ENCODE measurements at regions not wholly inside any gene's neighbourhood (a gene's known extent, or its start where the extent isn't known, plus 50 kb on each side); places are given as distances from the start of the nearest gene placed in this dataset.

DNA sequence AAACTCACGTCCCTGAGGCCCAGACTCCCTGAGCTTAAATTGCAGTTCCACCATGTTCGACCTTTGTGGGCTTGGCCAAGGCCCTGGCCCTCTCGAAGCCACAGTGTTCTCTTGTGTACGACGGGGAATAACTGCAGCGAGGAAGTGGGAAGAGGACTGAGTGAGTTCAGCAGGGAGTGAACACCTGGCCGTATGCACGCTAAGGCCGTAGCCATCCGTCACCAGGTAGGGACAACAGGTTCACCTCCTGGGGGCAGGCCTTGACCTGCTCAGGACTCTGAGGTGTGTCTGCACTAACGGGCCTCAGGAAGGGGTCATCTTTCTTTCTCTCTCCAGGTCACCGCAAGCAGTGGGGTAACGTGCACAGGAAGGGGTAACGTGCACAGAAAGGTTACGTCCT, 67.2 kb upstream of the CTBP2 start:
- TF ChIP-seq, protein P1, sequence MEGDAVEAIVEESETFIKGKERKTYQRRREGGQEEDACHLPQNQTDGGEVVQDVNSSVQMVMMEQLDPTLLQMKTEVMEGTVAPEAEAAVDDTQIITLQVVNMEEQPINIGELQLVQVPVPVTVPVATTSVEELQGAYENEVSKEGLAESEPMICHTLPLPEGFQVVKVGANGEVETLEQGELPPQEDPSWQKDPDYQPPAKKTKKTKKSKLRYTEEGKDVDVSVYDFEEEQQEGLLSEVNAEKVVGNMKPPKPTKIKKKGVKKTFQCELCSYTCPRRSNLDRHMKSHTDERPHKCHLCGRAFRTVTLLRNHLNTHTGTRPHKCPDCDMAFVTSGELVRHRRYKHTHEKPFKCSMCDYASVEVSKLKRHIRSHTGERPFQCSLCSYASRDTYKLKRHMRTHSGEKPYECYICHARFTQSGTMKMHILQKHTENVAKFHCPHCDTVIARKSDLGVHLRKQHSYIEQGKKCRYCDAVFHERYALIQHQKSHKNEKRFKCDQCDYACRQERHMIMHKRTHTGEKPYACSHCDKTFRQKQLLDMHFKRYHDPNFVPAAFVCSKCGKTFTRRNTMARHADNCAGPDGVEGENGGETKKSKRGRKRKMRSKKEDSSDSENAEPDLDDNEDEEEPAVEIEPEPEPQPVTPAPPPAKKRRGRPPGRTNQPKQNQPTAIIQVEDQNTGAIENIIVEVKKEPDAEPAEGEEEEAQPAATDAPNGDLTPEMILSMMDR (IDR thresholded peaks at IDR 0.05), result no peak
- TF ChIP-seq POLR2A (IDR thresholded peaks at IDR 0.05), result no peak
